GM18870 (cell line): ENCODE measurements at regions not wholly inside any gene's neighbourhood (a gene's known extent, or its start where the extent isn't known, plus 50 kb on each side); places are given as distances from the start of the nearest gene placed in this dataset.
"Not testable (repeated sequence)": the region's sequence is repeated elsewhere in the genome, so short reads cannot be mapped to it uniquely, and the experiment has no call there.

Experiments
- ATAC-seq: cut with Tn5 transposase; IDR thresholded peaks from one replicate; pipeline ENCODE4 v1.9.1; 2021; ENCODE audit warnings: moderate library complexity; ENCODE audit not compliant: unreplicated experiment

- ATAC-seq = no peak
Measured at GRCh38 chr14:53858345-53858684, 98.3 kb downstream of the BMP4 start.

DNA sequence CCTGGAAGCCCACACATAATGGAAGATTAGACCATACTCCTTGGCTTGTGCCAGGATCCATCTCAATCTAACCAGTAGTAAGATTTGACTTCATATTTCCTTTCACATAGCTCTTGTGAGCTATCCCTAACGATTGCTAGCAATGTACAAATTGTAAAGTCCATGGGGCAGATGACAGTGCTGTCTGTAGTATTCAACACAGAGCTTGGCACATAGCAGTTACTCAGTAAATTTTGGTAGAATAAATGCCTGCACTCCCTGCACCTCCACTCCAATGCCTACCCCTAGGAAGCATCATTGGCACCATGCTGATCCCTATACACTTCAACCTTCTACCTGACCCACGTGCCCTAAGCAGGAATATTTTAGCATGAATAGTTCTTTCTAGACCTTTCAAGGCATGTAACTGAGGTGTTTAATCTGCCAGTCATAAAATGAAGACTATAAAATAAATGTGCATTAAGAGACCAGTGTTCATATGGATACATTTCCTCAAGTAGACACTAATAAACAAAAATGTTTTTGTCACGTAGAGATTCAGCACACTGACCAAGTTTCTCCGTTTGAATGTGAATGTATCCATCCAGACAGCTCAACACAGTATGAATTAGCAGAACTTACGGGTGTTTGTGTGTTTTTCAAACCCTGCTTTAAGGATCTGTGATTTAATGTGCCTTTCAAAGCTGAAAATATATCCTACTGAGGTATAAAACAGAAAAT, 98.8 kb downstream of the BMP4 start:
- ATAC-seq = no peak

DNA sequence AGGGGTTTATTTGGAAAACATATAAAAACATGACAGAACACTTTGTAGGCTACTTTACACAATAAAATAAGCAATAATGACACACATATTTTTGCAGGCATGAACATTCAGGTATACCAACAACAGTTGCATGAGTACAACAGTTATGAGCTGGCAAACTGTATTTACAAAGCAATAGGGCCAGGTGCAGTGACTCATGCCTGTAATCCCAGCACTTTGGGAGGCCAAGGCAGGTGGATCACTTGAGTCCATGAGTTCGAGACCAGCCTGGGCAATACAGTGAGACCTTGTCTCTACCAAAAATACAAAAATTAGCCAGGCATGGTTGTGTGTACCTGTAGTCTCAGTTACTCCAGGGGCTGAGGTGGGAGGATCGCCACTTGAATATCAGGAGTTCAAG, 101.1 kb downstream of the BMP4 start:
- no peak for ATAC-seq

DNA sequence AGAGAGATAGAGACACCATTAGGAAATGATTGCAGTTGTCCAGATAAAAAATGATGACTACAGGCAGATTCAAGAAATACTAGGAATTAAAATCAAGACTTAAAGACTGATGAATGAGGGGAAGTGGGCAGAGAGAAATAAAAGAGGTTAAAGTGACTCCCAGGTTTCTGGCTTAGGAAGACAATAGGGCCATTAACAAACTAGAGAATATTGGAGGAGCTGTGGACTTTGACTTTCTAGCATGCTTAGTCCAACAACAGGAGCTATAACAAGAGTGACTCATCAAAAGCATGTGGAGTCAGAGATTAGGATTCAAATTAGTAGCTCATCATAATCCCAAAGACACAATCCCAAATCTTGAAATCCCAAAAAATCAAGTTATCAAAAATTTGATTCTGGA, 101.5 kb downstream of the BMP4 start:
- no peak for ATAC-seq

GRCh38 chr14:53851394-53852090, 105.1 kb downstream of the BMP4 start:
- ATAC-seq = no peak

GRCh38 chr14:53850714-53851296, 105.8 kb downstream of the BMP4 start:
- no peak for ATAC-seq

- no peak for ATAC-seq
Measured at GRCh38 chr14:53849549-53849948, 107.1 kb downstream of the BMP4 start.

DNA sequence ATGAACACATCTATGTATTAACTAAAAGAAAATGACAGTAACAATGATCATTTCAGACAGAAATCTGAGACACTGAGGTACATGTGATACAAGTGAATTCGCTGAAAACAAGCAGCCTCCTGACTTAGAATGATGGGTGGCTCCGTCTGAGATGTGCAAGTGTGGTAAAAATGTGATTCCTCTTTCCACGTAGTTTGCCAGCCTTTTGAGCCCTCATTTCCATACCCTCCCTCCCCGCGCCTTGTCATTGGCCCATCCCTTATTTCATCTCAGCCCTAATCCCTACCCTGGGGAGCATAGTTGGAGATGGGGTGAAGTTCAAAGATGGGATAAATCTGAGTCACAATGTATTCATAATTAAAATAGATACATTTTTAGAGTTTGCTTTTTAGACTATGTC, 107.8 kb downstream of the BMP4 start:
- ATAC-seq = no peak

- ATAC-seq = no peak
Measured at GRCh38 chr14:53847881-53848280, 108.7 kb downstream of the BMP4 start.

- no peak for ATAC-seq
Measured at GRCh38 chr14:53847057-53847456, 109.6 kb downstream of the BMP4 start.

DNA sequence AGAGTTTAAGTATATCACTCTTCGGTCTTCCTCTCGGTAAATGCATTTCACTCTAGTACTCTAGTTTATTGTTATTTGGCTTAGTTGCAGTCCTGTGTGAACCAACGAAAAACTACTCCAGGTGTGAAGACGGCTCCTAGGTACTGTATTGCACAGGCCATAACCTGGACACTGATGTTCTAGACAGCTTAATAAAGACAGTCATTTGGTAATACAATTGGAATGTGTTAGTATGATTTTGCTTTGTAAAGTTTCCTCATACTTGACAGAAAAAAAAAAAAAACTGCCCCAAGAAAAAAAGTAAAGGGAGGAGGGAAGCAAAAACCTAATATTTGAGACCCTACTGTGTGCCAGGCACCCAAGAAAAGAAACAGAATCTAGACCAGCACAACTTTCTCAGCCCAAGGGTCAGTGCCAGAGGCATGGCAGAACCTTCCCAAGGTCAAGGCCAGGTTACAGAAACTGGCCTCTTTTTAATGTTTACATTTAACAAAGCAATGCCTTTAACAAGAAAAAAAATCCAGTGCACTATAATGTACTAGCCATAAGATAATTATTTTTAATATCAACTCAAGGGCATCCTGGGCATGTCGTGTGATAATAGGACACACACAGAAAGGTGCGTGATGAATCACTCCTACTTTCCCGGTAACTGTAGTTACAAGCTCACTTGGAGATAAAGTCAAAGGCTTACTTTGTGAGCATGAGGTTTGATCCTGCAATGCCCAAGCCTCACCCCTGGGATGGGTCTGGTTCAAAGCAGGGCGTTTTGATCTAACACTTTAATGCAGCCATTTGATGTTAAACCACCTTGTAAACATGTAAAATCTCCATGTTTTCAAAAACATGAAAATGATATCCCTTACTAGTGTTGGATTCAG, 110.6 kb downstream of the BMP4 start:
- ATAC-seq = no peak

DNA sequence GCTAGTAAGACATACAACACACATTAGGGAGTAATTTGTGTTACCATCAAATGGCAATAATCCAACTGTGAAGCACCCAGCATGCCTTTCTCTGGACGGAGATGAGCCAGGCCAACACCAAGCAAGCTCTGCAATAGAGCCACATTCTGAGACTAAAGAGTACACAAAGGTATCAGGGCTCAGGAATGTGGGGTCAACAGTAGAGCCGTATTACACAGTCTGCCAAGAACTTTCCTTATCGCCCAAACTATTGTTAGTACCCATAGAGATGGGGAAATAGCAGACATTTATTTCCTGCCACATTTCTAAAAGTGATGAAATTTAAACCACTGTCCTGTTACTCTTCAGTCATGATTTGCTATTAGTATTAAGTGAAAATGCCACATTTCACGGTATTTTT, 113.7 kb downstream of the BMP4 start:
- ATAC-seq = no peak

GRCh38 chr14:53841109-53842099, 115.2 kb downstream of the BMP4 start:
- ATAC-seq = no peak

- ATAC-seq = no peak
Measured at GRCh38 chr14:53840444-53840843, 116.2 kb downstream of the BMP4 start.

GRCh38 chr14:53838374-53838773, 118.3 kb downstream of the BMP4 start:
- ATAC-seq = no peak

GRCh38 chr14:53837656-53838055, 119.0 kb downstream of the BMP4 start:
- ATAC-seq = not testable (repeated sequence)

DNA sequence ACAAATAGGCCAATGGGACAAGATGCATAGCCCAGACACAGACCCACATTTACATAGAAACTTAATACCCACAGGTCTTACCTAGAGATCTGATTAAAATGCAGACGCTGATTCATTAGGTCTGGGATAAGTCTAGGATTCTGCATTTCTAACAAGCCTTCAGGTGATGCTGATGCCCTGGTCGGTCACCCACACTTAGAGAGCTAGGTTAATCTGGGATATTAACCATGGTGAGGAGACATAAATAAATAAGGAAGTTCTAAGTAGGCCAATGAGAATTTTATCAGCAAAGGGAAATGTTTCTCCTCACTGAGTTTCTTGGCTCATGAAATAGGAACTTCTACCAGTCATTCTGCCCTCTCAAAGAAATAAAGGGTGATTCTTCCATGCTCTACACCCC, 120.1 kb downstream of the BMP4 start:
- no peak for ATAC-seq

GRCh38 chr14:53828820-53829219, 127.8 kb downstream of the BMP4 start:
- ATAC-seq = no peak

- peak; percentile 91 for ATAC-seq
Measured at GRCh38 chr14:53824061-53824460, 132.6 kb downstream of the BMP4 start.

- ATAC-seq = no peak
Measured at GRCh38 chr14:53814392-53814791, 142.2 kb downstream of the BMP4 start.
